ENCODE measurements at regions not wholly inside any gene's neighbourhood (a gene's known extent, or its start where the extent isn't known, plus 50 kb on each side); places are given as distances from the start of the nearest gene placed in this dataset.
"Not testable (repeated sequence)": the region's sequence is repeated elsewhere in the genome, so short reads cannot be mapped to it uniquely, and the experiment has no call there.

- H3K9ac ChIP-seq (ENCODE audit: low read length) = no peak overlapping the region
- H3K27me3 ChIP-seq (ENCODE audit: control insufficient read depth, insufficient read depth, low read length) = no peaks in the 10 kb centered on the region
- H3K4me1 ChIP-seq (ENCODE audit: control insufficient read depth, insufficient read depth, low read length) = no peaks in the 10 kb centered on the region
Observed at GRCh38 chr2:4981802-4982409, 710.3 kb upstream of the SOX11 start.

DNA sequence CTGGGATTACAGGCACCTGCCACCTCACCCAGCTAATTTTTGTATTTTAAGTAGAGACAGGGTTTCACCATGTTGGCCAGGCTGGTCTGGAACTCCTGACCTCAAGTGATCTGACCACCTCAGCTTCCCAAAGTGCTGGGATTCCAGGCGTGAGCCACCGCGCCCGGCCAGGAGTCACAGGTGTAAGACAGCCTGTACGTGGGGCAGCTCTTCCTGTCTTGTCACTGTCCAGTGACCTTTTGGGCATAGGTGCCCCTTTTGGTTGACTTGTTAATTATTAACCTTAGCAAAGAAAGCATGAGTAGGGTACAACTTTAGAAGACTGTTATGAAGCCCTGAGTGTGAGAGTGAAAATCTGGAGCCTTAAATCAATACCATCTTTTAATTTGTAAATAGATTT is 703.7 kb upstream of the SOX11 start:
- not testable (repeated sequence) for H3K9me3 ChIP-seq (ENCODE audit: control insufficient read depth, low read length); H3K4me1 ChIP-seq (ENCODE audit: control insufficient read depth, insufficient read depth, low read length); H3K36me3 ChIP-seq (ENCODE audit: control insufficient read depth, insufficient read depth, low read length); H3K4me3 ChIP-seq (ENCODE audit: low read length); H3K27me3 ChIP-seq (ENCODE audit: control insufficient read depth, insufficient read depth, low read length); H3K9ac ChIP-seq (ENCODE audit: low read length)

More at GRCh38 chr2:4981802-4982409, 710.3 kb upstream of the SOX11 start:
- H3K9me3 ChIP-seq (ENCODE audit: control insufficient read depth, low read length) = no peaks in the 10 kb centered on the region
- no peak overlapping the region for H3K4me3 ChIP-seq (ENCODE audit: low read length)
- H3K36me3 ChIP-seq (ENCODE audit: control insufficient read depth, insufficient read depth, low read length) = no peaks in the 10 kb centered on the region

DNA sequence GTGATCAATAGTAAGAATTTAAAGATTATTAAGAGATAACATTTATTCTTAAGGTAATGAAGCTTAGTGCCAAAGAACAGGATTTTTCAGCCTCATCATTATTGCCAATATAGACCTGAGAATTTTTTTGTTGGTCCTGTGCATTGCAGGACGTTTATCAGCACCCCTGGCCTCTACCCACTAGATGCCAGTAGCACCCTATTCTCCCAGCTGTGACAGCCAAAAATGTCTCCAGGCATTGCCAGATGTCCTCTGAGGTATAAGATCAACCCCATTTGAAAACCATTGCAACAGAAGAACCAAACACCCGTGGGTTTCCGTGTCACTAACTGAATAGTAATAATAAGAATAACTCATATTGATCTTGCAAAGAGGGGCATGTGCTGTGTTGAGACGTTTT is 700.0 kb upstream of the SOX11 start:
- H3K4me1 ChIP-seq (ENCODE audit: control insufficient read depth, insufficient read depth, low read length) = no peaks in the 10 kb centered on the region
- H3K27me3 ChIP-seq (ENCODE audit: control insufficient read depth, insufficient read depth, low read length) = no peaks in the 10 kb centered on the region
- no peak overlapping the region for H3K9ac ChIP-seq (ENCODE audit: low read length)
- no peaks in the 10 kb centered on the region for H3K9me3 ChIP-seq (ENCODE audit: control insufficient read depth, low read length)
- no peaks in the 10 kb centered on the region for H3K36me3 ChIP-seq (ENCODE audit: control insufficient read depth, insufficient read depth, low read length)
- no peak overlapping the region for H3K4me3 ChIP-seq (ENCODE audit: low read length)

GRCh38 chr2:4995466-4995865 is 696.7 kb upstream of the SOX11 start:
- H3K4me1 ChIP-seq (ENCODE audit: control insufficient read depth, insufficient read depth, low read length) = no peaks in the 10 kb centered on the region
- no peak overlapping the region for H3K4me3 ChIP-seq (ENCODE audit: low read length)
- no peak overlapping the region for H3K9ac ChIP-seq (ENCODE audit: low read length)
- no peaks in the 10 kb centered on the region for H3K9me3 ChIP-seq (ENCODE audit: control insufficient read depth, low read length)
- no peaks in the 10 kb centered on the region for H3K27me3 ChIP-seq (ENCODE audit: control insufficient read depth, insufficient read depth, low read length)
- no peaks in the 10 kb centered on the region for H3K36me3 ChIP-seq (ENCODE audit: control insufficient read depth, insufficient read depth, low read length)

GRCh38 chr2:5007596-5007995 is 684.6 kb upstream of the SOX11 start:
- Histone ChIP-seq H3K9ac (ENCODE audit: low read length) (no peak overlapping the region), H3K9me3 (ENCODE audit: control insufficient read depth, low read length) (no peaks in the 10 kb centered on the region), H3K27me3 (ENCODE audit: control insufficient read depth, insufficient read depth, low read length) (no peaks in the 10 kb centered on the region), H3K4me1 (ENCODE audit: control insufficient read depth, insufficient read depth, low read length) (no peaks in the 10 kb centered on the region), H3K4me3 (ENCODE audit: low read length) (no peak overlapping the region), H3K36me3 (ENCODE audit: control insufficient read depth, insufficient read depth, low read length) (no peaks in the 10 kb centered on the region)

GRCh38 chr2:5019324-5019723 is 672.9 kb upstream of the SOX11 start:
- H3K36me3 ChIP-seq (ENCODE audit: control insufficient read depth, insufficient read depth, low read length) = no peaks in the 10 kb centered on the region
- H3K4me3 ChIP-seq (ENCODE audit: low read length) = no peak overlapping the region
- H3K9ac ChIP-seq (ENCODE audit: low read length) = no peak overlapping the region
- peaks cover 8% of the 10 kb centered on the region for H3K9me3 ChIP-seq (ENCODE audit: control insufficient read depth, low read length)
- no peaks in the 10 kb centered on the region for H3K27me3 ChIP-seq (ENCODE audit: control insufficient read depth, insufficient read depth, low read length)
- no peaks in the 10 kb centered on the region for H3K4me1 ChIP-seq (ENCODE audit: control insufficient read depth, insufficient read depth, low read length)

DNA sequence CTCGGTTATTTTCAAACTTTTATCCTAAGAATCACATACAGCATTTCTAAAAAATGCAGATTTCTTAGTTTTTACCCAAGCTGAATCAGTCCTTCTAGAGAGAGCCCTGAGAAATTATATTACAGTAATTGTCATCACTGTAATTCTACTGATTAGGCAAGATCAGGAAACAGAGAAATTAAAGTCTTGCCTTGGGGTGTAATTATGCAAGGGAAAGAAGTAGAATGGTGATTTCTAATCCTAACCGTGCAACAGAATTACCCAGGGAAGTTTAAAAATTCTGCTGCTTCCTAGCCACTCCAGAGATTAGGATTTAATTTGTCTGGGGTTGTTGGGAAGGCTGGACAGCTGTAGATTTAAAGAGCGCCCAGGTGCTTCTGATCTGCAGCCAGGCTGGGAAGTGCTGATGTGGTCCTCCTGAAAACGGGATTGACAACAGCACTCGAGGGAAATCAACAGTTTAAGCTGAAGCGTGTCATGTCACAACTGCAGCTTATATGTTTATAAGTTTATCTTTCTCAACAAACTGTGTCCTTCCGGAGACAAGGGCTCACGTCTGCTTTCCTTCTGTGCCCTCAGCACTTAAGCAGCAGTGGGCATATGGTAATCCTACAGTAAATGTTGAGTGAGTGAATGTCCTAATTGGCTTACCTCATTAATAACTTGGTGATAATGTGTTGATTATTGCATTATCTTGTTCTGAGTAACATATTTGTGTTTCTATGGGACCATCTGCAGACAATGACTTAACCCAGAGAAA is 671.9 kb upstream of the SOX11 start:
- Histone ChIP-seq H3K4me3 (ENCODE audit: low read length) (no peak overlapping the region), H3K4me1 (ENCODE audit: control insufficient read depth, insufficient read depth, low read length) (no peaks in the 10 kb centered on the region), H3K9me3 (ENCODE audit: control insufficient read depth, low read length) (peaks cover 8% of the 10 kb centered on the region), H3K9ac (ENCODE audit: low read length) (no peak overlapping the region), H3K27me3 (ENCODE audit: control insufficient read depth, insufficient read depth, low read length) (no peaks in the 10 kb centered on the region), H3K36me3 (ENCODE audit: control insufficient read depth, insufficient read depth, low read length) (no peaks in the 10 kb centered on the region)

DNA sequence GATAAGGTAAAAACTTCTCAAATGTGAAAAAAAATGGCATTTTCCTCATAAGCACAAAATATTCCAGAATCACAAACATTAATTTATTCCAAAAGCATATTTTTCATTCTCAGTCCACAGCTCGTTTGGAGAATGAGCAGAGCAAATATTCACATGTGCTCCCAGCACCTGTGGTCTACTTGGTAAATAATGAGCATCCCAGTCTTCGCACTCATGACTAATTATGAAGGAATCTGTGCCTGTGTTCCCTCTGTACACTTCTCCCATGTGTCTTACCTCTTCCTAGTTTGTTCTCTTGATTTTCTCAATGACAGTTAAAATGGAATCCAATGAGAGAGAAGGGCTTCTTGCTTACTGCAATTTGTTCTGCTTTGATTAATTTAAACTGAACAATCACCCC is 671.0 kb upstream of the SOX11 start:
- no peak overlapping the region for H3K9ac ChIP-seq (ENCODE audit: low read length)
- no peaks in the 10 kb centered on the region for H3K27me3 ChIP-seq (ENCODE audit: control insufficient read depth, insufficient read depth, low read length)
- no peaks in the 10 kb centered on the region for H3K36me3 ChIP-seq (ENCODE audit: control insufficient read depth, insufficient read depth, low read length)
- peaks cover 8% of the 10 kb centered on the region for H3K9me3 ChIP-seq (ENCODE audit: control insufficient read depth, low read length)
- no peak overlapping the region for H3K4me3 ChIP-seq (ENCODE audit: low read length)
- no peaks in the 10 kb centered on the region for H3K4me1 ChIP-seq (ENCODE audit: control insufficient read depth, insufficient read depth, low read length)

- Histone ChIP-seq H3K4me3 (ENCODE audit: low read length) (no peak overlapping the region), H3K4me1 (ENCODE audit: control insufficient read depth, insufficient read depth, low read length) (no peaks in the 10 kb centered on the region), H3K9me3 (ENCODE audit: control insufficient read depth, low read length) (peaks cover 8% of the 10 kb centered on the region), H3K9ac (ENCODE audit: low read length) (no peak overlapping the region), H3K27me3 (ENCODE audit: control insufficient read depth, insufficient read depth, low read length) (no peaks in the 10 kb centered on the region), H3K36me3 (ENCODE audit: control insufficient read depth, insufficient read depth, low read length) (no peaks in the 10 kb centered on the region)
Observed at GRCh38 chr2:5022061-5022460, 670.1 kb upstream of the SOX11 start.

DNA sequence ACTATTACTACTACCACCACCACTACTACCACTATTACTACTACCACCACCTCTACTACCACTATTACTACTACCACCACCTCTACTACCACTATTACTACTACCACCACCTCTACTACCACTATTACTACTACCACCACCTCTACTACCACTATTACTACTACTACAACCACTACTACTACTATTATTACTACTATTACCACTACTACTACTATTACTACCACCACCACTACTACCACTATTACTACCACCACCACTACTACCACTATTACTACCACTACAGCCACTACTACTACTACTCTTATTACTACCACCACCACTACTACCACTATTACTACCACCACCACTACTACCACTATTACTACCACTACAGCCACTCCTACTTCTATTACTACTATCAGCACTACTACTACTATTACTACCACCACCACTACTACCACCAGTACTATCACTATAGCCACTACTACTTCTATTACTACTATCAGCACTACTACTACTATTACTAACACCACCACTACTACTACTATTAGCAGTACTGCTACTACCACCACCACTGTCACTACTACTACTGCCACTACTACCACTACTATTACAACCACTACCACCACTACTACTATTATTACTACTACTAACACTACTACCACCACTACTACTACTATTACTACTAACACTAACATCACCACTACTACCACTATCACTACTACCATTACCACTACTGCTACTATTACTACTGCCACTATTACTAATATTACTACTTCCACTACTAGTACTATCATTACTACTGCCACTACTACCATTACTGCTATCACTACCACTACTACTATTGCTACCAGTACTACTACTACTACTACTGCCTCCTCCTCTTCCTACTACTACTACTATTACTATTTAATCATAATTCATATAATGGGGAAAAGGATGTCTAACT is 669.2 kb upstream of the SOX11 start:
- H3K4me1 ChIP-seq (ENCODE audit: control insufficient read depth, insufficient read depth, low read length); H3K9me3 ChIP-seq (ENCODE audit: control insufficient read depth, low read length); H3K27me3 ChIP-seq (ENCODE audit: control insufficient read depth, insufficient read depth, low read length); H3K4me3 ChIP-seq (ENCODE audit: low read length); H3K36me3 ChIP-seq (ENCODE audit: control insufficient read depth, insufficient read depth, low read length); H3K9ac ChIP-seq (ENCODE audit: low read length): not testable (repeated sequence)

DNA sequence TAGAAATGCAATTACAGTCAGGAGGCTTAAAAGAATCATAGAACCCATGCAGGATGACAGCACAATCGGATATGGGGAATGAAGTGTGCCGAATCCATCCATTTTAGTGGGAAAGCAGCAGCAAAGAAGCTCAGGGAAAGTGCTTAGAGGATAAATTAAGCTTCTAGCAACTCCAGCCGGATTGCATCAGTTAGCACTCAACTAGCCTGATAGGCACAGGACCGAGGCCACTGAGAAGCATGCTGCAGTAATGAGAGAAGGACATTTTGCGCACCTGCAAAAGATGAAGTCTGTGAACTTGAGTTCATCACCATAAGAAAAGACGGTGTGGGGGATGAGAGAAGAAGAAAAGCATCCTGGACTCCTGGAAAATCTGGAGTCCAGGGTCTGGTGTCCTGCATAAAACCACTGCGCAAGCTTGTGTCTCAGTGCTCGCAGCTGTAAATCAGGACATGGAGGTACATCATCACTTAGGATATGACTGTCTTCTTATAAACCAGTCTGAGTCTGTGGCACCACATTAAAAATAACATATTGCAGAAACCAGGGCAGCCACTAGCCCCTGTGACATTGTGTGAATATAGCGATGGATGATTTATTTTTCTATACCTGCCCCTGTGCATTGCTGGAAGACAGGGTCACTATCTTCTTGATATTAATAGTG is 665.5 kb upstream of the SOX11 start:
- Histone ChIP-seq H3K27me3 (ENCODE audit: control insufficient read depth, insufficient read depth, low read length) (no peaks in the 10 kb centered on the region), H3K9me3 (ENCODE audit: control insufficient read depth, low read length) (peaks cover 8% of the 10 kb centered on the region), H3K36me3 (ENCODE audit: control insufficient read depth, insufficient read depth, low read length) (no peaks in the 10 kb centered on the region), H3K4me3 (ENCODE audit: low read length) (no peak overlapping the region), H3K4me1 (ENCODE audit: control insufficient read depth, insufficient read depth, low read length) (no peaks in the 10 kb centered on the region), H3K9ac (ENCODE audit: low read length) (no peak overlapping the region)

Measured in mucosa of stomach (tissue), 1 donor.